ENCODE measurements at regions not wholly inside any gene's neighbourhood (a gene's known extent, or its start where the extent isn't known, plus 50 kb on each side); places are given as distances from the start of the nearest gene placed in this dataset.

GRCh38 chr11:119941636-119942411 is 196.1 kb downstream of the TRIM29 start:
- no peak overlapping the region for H3K4me3 ChIP-seq (ENCODE audit: low read length)
- no peak overlapping the region for H3K9ac ChIP-seq (ENCODE audit: low read length)
- H3F3A ChIP-seq (ENCODE audit: insufficient read depth, low read length, poor library complexity, severe bottlenecking) = no peaks in the 10 kb centered on the region
- H3K4me2 ChIP-seq (ENCODE audit: low read length) = no peak overlapping the region
- H3K9me3 ChIP-seq (ENCODE audit: low read length) = no peaks in the 10 kb centered on the region
- no peak overlapping the region for H2AFZ ChIP-seq (ENCODE audit: low read depth, low read length)
- no peaks in the 10 kb centered on the region for H3K27me3 ChIP-seq (ENCODE audit: insufficient read depth, low read depth, low read length)
- no peak overlapping the region for H3K27ac ChIP-seq (ENCODE audit: low read length)
- no peaks in the 10 kb centered on the region for H3K36me3 ChIP-seq (ENCODE audit: insufficient read depth, low read length)
- H3K9me2 ChIP-seq (ENCODE audit: insufficient read depth, low read length) = no peaks in the 10 kb centered on the region
- H4K20me1 ChIP-seq (ENCODE audit: insufficient read depth) = no peaks in the 10 kb centered on the region
- H3K79me2 ChIP-seq (replicated peaks; ENCODE audit: insufficient read depth, low read length) = no peaks in the 10 kb centered on the region
- no peak for TF ChIP-seq POLR2AphosphoS5 (IDR thresholded peaks at IDR 0.05)
- no peak for TF ChIP-seq REST (IDR thresholded peaks at IDR 0.05; ENCODE audit: borderline replicate concordance)
- TF ChIP-seq EZH2 (IDR thresholded peaks at IDR 0.05; ENCODE audit: borderline replicate concordance, insufficient read depth, low read length, poor library complexity, severe bottlenecking) = no peak
- TF ChIP-seq MXI1 (conservative IDR thresholded peaks at IDR 0.05; ENCODE audit: poor library complexity, severe bottlenecking) = no peak
- TF ChIP-seq TAF1 (IDR thresholded peaks at IDR 0.05; ENCODE audit: low read depth) = no peak
- TF ChIP-seq RAD21 (conservative IDR thresholded peaks at IDR 0.05) = no peak
- TF ChIP-seq CTCF (IDR thresholded peaks at IDR 0.05; ENCODE audit: poor library complexity, severe bottlenecking) = no peak
- TF ChIP-seq EP300 (conservative IDR thresholded peaks at IDR 0.05; ENCODE audit: poor library complexity, severe bottlenecking) = no peak
- no peak for TF ChIP-seq SMC3 (conservative IDR thresholded peaks at IDR 0.05; ENCODE audit: poor library complexity)

GRCh38 chr11:119941171-119941570 is 196.7 kb downstream of the TRIM29 start:
- TF ChIP-seq POLR2AphosphoS5 (IDR thresholded peaks at IDR 0.05) = no peak
- TF ChIP-seq REST (IDR thresholded peaks at IDR 0.05; ENCODE audit: borderline replicate concordance) = no peak
- TF ChIP-seq CTCF (IDR thresholded peaks at IDR 0.05; ENCODE audit: poor library complexity, severe bottlenecking) = no peak
- TF ChIP-seq MXI1 (conservative IDR thresholded peaks at IDR 0.05; ENCODE audit: poor library complexity, severe bottlenecking) = no peak
- no peak for TF ChIP-seq TAF1 (IDR thresholded peaks at IDR 0.05; ENCODE audit: low read depth)
- TF ChIP-seq EP300 (conservative IDR thresholded peaks at IDR 0.05; ENCODE audit: poor library complexity, severe bottlenecking) = no peak
- TF ChIP-seq EZH2 (IDR thresholded peaks at IDR 0.05; ENCODE audit: borderline replicate concordance, insufficient read depth, low read length, poor library complexity, severe bottlenecking) = no peak
- TF ChIP-seq RAD21 (conservative IDR thresholded peaks at IDR 0.05) = no peak

More at GRCh38 chr11:119941171-119941570, 196.7 kb downstream of the TRIM29 start:
- Histone ChIP-seq H3F3A (ENCODE audit: insufficient read depth, low read length, poor library complexity, severe bottlenecking) (no peaks in the 10 kb centered on the region), H3K36me3 (ENCODE audit: insufficient read depth, low read length) (no peaks in the 10 kb centered on the region), H2AFZ (ENCODE audit: low read depth, low read length) (no peak overlapping the region), H3K9ac (ENCODE audit: low read length) (no peak overlapping the region), H4K20me1 (ENCODE audit: insufficient read depth) (no peaks in the 10 kb centered on the region), H3K79me2 (replicated peaks; ENCODE audit: insufficient read depth, low read length) (no peaks in the 10 kb centered on the region), H3K27me3 (ENCODE audit: insufficient read depth, low read depth, low read length) (no peaks in the 10 kb centered on the region), H3K9me3 (ENCODE audit: low read length) (no peaks in the 10 kb centered on the region), H3K9me2 (ENCODE audit: insufficient read depth, low read length) (no peaks in the 10 kb centered on the region), H3K4me2 (ENCODE audit: low read length) (no peak overlapping the region), H3K27ac (ENCODE audit: low read length) (no peak overlapping the region), H3K4me3 (ENCODE audit: low read length) (no peak overlapping the region)
